Peyer's patch (tissue), 4 donors: ENCODE measurements at regions not wholly inside any gene's neighbourhood (a gene's known extent, or its start where the extent isn't known, plus 50 kb on each side); places are given as distances from the start of the nearest gene placed in this dataset.

ENCODE experiments used
- CTCF ChIP-seq, 6 experiments: fragments of 450-650 bp in 4 of 6; fragments of 200-600 bp in 2 of 6; sonication (generic) in 1 of 6; IDR thresholded peaks; one replicate each; pipeline ENCODE4 v1.5.1; 2017 to 2019; ENCODE audit warnings: antibody characterized with exemption in 6 of 6, mild to moderate bottlenecking in 3 of 6, moderate library complexity in 1 of 6
- POLR2A ChIP-seq, 2 donors: fragments of 450-650 bp; IDR thresholded peaks; one replicate each; pipeline ENCODE4 v1.5.1; 2017; ENCODE audit warnings: antibody characterized with exemption in 2 of 2, mild to moderate bottlenecking in 2 of 2, moderate library complexity in 2 of 2

- TF ChIP-seq CTCF (IDR thresholded peaks at IDR 0.05), result no peak
- TF ChIP-seq POLR2A (IDR thresholded peaks at IDR 0.05), result no peak
Measured at GRCh38 chr2:187615902-187616301, 61.7 kb upstream of the TFPI start.
